ENCODE measurements at regions not wholly inside any gene's neighbourhood (a gene's known extent, or its start where the extent isn't known, plus 50 kb on each side); places are given as distances from the start of the nearest gene placed in this dataset.

- no peak for TF ChIP-seq TSHZ2 (CRISPR knock-in tag; IDR thresholded peaks at IDR 0.05)
- TF ChIP-seq GLIS3 (CRISPR knock-in tag; IDR thresholded peaks at IDR 0.05), result no peak
- TF ChIP-seq OSR1 (CRISPR knock-in tag; IDR thresholded peaks at IDR 0.05), result no peak
- no peak for TF ChIP-seq TOX (CRISPR knock-in tag; IDR thresholded peaks at IDR 0.05; ENCODE audit: borderline replicate concordance)
- TF ChIP-seq, protein P1, sequence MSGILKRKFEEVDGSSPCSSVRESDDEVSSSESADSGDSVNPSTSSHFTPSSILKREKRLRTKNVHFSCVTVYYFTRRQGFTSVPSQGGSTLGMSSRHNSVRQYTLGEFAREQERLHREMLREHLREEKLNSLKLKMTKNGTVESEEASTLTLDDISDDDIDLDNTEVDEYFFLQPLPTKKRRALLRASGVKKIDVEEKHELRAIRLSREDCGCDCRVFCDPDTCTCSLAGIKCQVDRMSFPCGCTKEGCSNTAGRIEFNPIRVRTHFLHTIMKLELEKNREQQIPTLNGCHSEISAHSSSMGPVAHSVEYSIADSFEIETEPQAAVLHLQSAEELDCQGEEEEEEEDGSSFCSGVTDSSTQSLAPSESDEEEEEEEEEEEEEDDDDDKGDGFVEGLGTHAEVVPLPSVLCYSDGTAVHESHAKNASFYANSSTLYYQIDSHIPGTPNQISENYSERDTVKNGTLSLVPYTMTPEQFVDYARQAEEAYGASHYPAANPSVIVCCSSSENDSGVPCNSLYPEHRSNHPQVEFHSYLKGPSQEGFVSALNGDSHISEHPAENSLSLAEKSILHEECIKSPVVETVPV (CRISPR knock-in tag; IDR thresholded peaks at IDR 0.05), result no peak
- no peak for TF ChIP-seq ZNF8 (CRISPR knock-in tag; IDR thresholded peaks at IDR 0.05)
- no peak for TF ChIP-seq ZNF70 (CRISPR knock-in tag; IDR thresholded peaks at IDR 0.05)
- TF ChIP-seq ESRRG (CRISPR knock-in tag; IDR thresholded peaks at IDR 0.05), result no peak
- TF ChIP-seq ISL1 (CRISPR knock-in tag; IDR thresholded peaks at IDR 0.05), result no peak
- TF ChIP-seq CSDC2 (CRISPR knock-in tag; IDR thresholded peaks at IDR 0.05), result no peak
- TF ChIP-seq SNAI2 (CRISPR knock-in tag; IDR thresholded peaks at IDR 0.05), result no peak
- ATAC-seq, result no peak; the same call in 2 of the 3 replicates
These were observed 166.6 kb upstream of the ATP1B1 start for GRCh38 chr1:168939947-168940223.

- no peak for ATAC-seq
- TF ChIP-seq ZNF8 (CRISPR knock-in tag; IDR thresholded peaks at IDR 0.05) (no peak), TCF4 (CRISPR knock-in tag; IDR thresholded peaks at IDR 0.05; ENCODE audit: borderline replicate concordance) (no peak), BACH2 (CRISPR knock-in tag; IDR thresholded peaks at IDR 0.05; ENCODE audit: borderline replicate concordance) (no peak), ZFP3 (CRISPR knock-in tag; IDR thresholded peaks at IDR 0.05) (no peak), ZC3H10 (CRISPR knock-in tag; IDR thresholded peaks at IDR 0.05) (no peak), ARNTL (CRISPR knock-in tag; IDR thresholded peaks at IDR 0.05; ENCODE audit: borderline replicate concordance, low read depth) (no peak), CREB5 (CRISPR knock-in tag; IDR thresholded peaks at IDR 0.05; ENCODE audit: low read depth) (no peak), OSR1 (CRISPR knock-in tag; IDR thresholded peaks at IDR 0.05) (no peak), TSHZ2 (CRISPR knock-in tag; IDR thresholded peaks at IDR 0.05) (no peak), ZFP30 (CRISPR knock-in tag; IDR thresholded peaks at IDR 0.05) (no peak), GLIS3 (CRISPR knock-in tag; IDR thresholded peaks at IDR 0.05) (no peak), SNAI2 (CRISPR knock-in tag; IDR thresholded peaks at IDR 0.05) (no peak), TOX (CRISPR knock-in tag; IDR thresholded peaks at IDR 0.05; ENCODE audit: borderline replicate concordance) (no peak)
- TF ChIP-seq, protein P1 (CRISPR knock-in tag; IDR thresholded peaks at IDR 0.05), result no peak
- TF ChIP-seq, protein P2, sequence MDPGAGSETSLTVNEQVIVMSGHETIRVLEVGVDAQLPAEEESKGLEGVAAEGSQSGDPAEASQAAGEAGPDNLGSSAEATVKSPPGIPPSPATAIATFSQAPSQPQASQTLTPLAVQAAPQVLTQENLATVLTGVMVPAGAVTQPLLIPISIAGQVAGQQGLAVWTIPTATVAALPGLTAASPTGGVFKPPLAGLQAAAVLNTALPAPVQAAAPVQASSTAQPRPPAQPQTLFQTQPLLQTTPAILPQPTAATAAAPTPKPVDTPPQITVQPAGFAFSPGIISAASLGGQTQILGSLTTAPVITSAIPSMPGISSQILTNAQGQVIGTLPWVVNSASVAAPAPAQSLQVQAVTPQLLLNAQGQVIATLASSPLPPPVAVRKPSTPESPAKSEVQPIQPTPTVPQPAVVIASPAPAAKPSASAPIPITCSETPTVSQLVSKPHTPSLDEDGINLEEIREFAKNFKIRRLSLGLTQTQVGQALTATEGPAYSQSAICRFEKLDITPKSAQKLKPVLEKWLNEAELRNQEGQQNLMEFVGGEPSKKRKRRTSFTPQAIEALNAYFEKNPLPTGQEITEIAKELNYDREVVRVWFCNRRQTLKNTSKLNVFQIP (CRISPR knock-in tag; IDR thresholded peaks at IDR 0.05; ENCODE audit: borderline replicate concordance, low read depth), result no peak
These were observed 164.8 kb upstream of the ATP1B1 start for GRCh38 chr1:168941640-168942039.
